ENCODE measurements at regions not wholly inside any gene's neighbourhood (a gene's known extent, or its start where the extent isn't known, plus 50 kb on each side); places are given as distances from the start of the nearest gene placed in this dataset.

GRCh38 chr21:14740692-14741091 lies 194.6 kb upstream of the SAMSN1 start:
- TF ChIP-seq, protein P1, sequence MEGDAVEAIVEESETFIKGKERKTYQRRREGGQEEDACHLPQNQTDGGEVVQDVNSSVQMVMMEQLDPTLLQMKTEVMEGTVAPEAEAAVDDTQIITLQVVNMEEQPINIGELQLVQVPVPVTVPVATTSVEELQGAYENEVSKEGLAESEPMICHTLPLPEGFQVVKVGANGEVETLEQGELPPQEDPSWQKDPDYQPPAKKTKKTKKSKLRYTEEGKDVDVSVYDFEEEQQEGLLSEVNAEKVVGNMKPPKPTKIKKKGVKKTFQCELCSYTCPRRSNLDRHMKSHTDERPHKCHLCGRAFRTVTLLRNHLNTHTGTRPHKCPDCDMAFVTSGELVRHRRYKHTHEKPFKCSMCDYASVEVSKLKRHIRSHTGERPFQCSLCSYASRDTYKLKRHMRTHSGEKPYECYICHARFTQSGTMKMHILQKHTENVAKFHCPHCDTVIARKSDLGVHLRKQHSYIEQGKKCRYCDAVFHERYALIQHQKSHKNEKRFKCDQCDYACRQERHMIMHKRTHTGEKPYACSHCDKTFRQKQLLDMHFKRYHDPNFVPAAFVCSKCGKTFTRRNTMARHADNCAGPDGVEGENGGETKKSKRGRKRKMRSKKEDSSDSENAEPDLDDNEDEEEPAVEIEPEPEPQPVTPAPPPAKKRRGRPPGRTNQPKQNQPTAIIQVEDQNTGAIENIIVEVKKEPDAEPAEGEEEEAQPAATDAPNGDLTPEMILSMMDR (IDR thresholded peaks at IDR 0.05; ENCODE audit: borderline replicate concordance, extremely low read depth, low read length, poor library complexity, severe bottlenecking), result no peak
- no peak for TF ChIP-seq EZH2 (IDR thresholded peaks at IDR 0.05; ENCODE audit: borderline replicate concordance, low read depth, low read length, severe bottlenecking)
